ENCODE measurements at regions not wholly inside any gene's neighbourhood (a gene's known extent, or its start where the extent isn't known, plus 50 kb on each side); places are given as distances from the start of the nearest gene placed in this dataset.

GRCh38 chr13:63938851-63939250 is 2523.2 kb upstream of the PCDH20 start:
- no peak for TF ChIP-seq USF1 (IDR thresholded peaks at IDR 0.05)
- no peak for TF ChIP-seq FOXM1 (IDR thresholded peaks at IDR 0.05; ENCODE audit: borderline replicate concordance, low read depth)
- no peak for TF ChIP-seq REST (IDR thresholded peaks at IDR 0.05; ENCODE audit: low read depth)
